Lung (tissue), 11 donors: ENCODE measurements at regions not wholly inside any gene's neighbourhood (a gene's known extent, or its start where the extent isn't known, plus 50 kb on each side); places are given as distances from the start of the nearest gene placed in this dataset.

ENCODE experiments used
- ATAC-seq: fragments of 200-7000 bp; cut with Tn5 transposase; one replicate; pipeline ENCODE4 v1.9.1; 2020; ENCODE audit warnings: moderate number of reproducible peaks; ENCODE audit not compliant: insufficient read depth, low FRiP score
- DNase-seq, 3 donors: peaks; one replicate each; pipeline ENCODE4 v3.0.0-alpha.2; 2013 to 2017
- H3K27ac ChIP-seq, 2 donors: one replicate each; pipeline ENCODE4 v1.5.1; 2013; ENCODE audit warnings: mild to moderate bottlenecking in 2 of 2, moderate library complexity in 2 of 2, control low read depth in 1 of 2, inconsistent platforms in 1 of 2, low read depth in 1 of 2, low read length in 1 of 2
- H3K27me3 ChIP-seq, 3 donors: one replicate each; pipeline ENCODE4 v1.5.1; 2013; ENCODE audit warnings: low read length in 2 of 3; ENCODE audit not compliant: control insufficient read depth in 3 of 3, insufficient read depth in 3 of 3
- H3K36me3 ChIP-seq, 4 donors: one replicate each; pipeline ENCODE4 v1.5.1; 2013; ENCODE audit warnings: low read length in 4 of 4, mild to moderate bottlenecking in 1 of 4, moderate library complexity in 1 of 4; ENCODE audit not compliant: control insufficient read depth in 4 of 4, insufficient read depth in 4 of 4
- H3K4me1 ChIP-seq, 5 donors: one replicate each; pipeline ENCODE4 v1.5.1; 2013; ENCODE audit warnings: low read length in 5 of 5, mild to moderate bottlenecking in 2 of 5, moderate library complexity in 1 of 5; ENCODE audit not compliant: control insufficient read depth in 5 of 5, insufficient read depth in 5 of 5
- H3K4me3 ChIP-seq: one replicate; pipeline ENCODE4 v1.5.1; 2013; ENCODE audit warnings: mild to moderate bottlenecking, control low read depth, moderate library complexity
- H3K9ac ChIP-seq, 2 donors: one replicate each; pipeline ENCODE4 v1.5.1; 2013; ENCODE audit warnings: low read length in 2 of 2, control low read depth in 1 of 2; ENCODE audit not compliant: insufficient read depth in 1 of 2
- H3K9me3 ChIP-seq, 4 donors: one replicate each; pipeline ENCODE4 v1.5.1; 2013; ENCODE audit warnings: low read length in 3 of 4, mild to moderate bottlenecking in 1 of 4, moderate library complexity in 1 of 4; ENCODE audit not compliant: control insufficient read depth in 4 of 4, insufficient read depth in 3 of 4
- WGBS, 2 donors: extraction: QIAGEN DNeasy Blood & Tissue Kit; methylation state at CpG; one replicate each; pipeline ENCODE4 v1.1.7; 2013; 5-methylcytosine and 5-hydroxymethylcytosine counted together
- TF ChIP-seq, protein P1 (sequence below): IDR thresholded peaks from 2 replicates; pipeline ENCODE4 v1.5.1; 2012; ENCODE audit warnings: mild to moderate bottlenecking; ENCODE audit errors: control extremely low read depth, extremely low read depth
- donor health status: control.
- donor health status: control.
- donor health status: Bipolar disorder and iron deficiency.
- donor health status: healthy.
- donor health status: DM: yes; HTN: yes; CAD: no.

DNA sequence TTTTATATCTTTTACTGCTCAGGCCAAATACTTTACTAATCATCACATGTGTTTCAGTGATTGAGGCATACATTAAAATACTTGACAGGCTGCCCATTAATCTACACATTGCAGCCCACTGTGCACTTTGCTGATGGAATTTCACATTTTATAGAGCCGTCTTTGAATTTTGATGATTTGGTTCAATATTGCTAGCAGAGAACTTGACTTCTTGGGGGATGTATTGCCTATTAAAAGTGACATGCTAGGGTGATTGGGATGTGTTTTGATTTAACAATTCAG lies 1291.0 kb upstream of the GYPC start:
- no peaks in the 10 kb centered on the region for H3K27me3 ChIP-seq
- H3K4me3 ChIP-seq: no peak overlapping the region
- ATAC-seq (no peak), DNase-seq (no peak)
- H3K36me3 ChIP-seq: no peaks in the 10 kb centered on the region
- TF ChIP-seq, protein P1, sequence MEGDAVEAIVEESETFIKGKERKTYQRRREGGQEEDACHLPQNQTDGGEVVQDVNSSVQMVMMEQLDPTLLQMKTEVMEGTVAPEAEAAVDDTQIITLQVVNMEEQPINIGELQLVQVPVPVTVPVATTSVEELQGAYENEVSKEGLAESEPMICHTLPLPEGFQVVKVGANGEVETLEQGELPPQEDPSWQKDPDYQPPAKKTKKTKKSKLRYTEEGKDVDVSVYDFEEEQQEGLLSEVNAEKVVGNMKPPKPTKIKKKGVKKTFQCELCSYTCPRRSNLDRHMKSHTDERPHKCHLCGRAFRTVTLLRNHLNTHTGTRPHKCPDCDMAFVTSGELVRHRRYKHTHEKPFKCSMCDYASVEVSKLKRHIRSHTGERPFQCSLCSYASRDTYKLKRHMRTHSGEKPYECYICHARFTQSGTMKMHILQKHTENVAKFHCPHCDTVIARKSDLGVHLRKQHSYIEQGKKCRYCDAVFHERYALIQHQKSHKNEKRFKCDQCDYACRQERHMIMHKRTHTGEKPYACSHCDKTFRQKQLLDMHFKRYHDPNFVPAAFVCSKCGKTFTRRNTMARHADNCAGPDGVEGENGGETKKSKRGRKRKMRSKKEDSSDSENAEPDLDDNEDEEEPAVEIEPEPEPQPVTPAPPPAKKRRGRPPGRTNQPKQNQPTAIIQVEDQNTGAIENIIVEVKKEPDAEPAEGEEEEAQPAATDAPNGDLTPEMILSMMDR: no peak
- peaks cover 0 to 3% (median 0%) of the 10 kb centered on the region in 4 donors for H3K9me3 ChIP-seq
- no peak overlapping the region for H3K9ac ChIP-seq
- H3K27ac ChIP-seq: no peak overlapping the region
- H3K4me1 ChIP-seq: no peaks in the 10 kb centered on the region
- WGBS, 2 donors: 82 to 89% methylated on average over 1 of the region's 1 CpG

DNA sequence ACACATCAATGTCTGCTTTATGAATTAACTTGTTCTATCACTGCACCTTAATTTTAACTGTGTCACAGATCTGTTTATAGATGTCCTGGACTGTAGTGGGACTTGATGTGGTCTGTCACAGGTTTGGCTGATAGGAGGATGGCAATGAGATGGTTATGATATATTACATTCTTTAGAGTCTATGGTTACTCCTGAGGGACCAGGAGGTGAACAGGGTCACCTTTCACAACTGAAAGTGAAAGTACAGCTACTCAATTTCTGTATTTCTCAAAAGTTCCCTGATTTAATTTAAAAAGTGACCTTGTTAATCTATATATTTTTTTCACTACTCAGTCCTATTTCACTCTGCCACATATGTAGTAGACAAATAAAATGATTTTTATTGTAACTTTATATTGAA lies 1284.1 kb upstream of the GYPC start:
- Histone ChIP-seq H3K4me1 (no peaks in the 10 kb centered on the region), H3K9me3 (no peaks in the 10 kb centered on the region), H3K27ac (no peak overlapping the region), H3K27me3 (no peaks in the 10 kb centered on the region), H3K9ac (no peak overlapping the region), H3K4me3 (no peak overlapping the region), H3K36me3 (no peaks in the 10 kb centered on the region)
- ATAC-seq (no peak), DNase-seq (no peak)
- TF ChIP-seq, protein P1: no peak

DNA sequence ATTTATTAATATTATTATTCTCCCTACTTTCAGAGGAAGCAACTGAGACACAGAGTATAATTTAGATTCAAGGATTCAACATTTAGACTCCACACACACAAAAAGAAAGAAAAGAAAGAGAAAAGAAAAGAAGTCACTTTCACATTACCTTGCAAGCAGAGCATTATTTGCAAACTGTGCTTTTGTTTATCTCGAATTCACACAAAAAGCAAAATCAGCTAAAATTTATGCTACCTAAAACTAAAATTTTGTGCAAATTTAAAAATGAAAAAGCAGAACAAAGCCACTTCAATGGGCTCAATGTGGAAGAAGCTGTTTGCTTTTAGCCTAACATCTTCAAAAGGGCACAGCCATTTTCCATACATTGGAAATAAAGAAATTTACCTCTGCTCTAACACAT lies 1282.7 kb upstream of the GYPC start:
- Histone ChIP-seq H3K4me1 (no peaks in the 10 kb centered on the region), H3K27me3 (no peaks in the 10 kb centered on the region), H3K9ac (no peak overlapping the region), H3K27ac (no peak overlapping the region), H3K4me3 (no peak overlapping the region), H3K36me3 (no peaks in the 10 kb centered on the region), H3K9me3 (no peaks in the 10 kb centered on the region)
- TF ChIP-seq, protein P1: no peak
- DNase-seq (no peak), ATAC-seq (no peak)
- 65 to 72% methylated on average over 1 of the region's 1 CpG for WGBS, 2 donors

DNA sequence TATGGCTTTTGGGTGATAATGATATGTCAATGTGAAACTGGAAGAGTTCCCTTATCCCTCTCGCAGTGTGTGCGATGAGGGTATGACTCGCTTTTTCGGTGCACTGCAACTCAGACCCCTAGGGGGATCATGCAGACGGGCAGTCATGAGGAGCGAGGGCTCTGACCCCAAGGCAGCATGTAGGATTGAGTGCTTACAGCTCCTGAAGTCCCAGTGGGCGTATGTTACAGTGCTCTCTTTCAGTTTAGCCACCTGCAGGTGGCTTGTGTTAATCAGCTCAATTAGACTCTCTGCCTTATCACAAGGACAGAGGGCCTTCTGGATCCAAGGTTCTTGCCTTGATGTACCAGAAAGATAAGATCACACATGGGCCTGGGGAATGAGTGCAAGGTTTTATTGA lies 1269.9 kb upstream of the GYPC start:
- DNase-seq: no peak
- Histone ChIP-seq H3K36me3 (no peaks in the 10 kb centered on the region), H3K27ac (no peak overlapping the region), H3K9me3 (no peaks in the 10 kb centered on the region), H3K4me1 (peaks cover 0 to 3% (median 0%) of the 10 kb centered on the region in 5 donors), H3K27me3 (no peaks in the 10 kb centered on the region), H3K4me3 (no peak overlapping the region), H3K9ac (no peak overlapping the region)
- no peak for ATAC-seq
- WGBS, 2 donors: 84 to 86% methylated on average over 7 of the region's 7 CpGs
- TF ChIP-seq, protein P1: no peak
